H9 (cell line): ENCODE measurements at regions not wholly inside any gene's neighbourhood (a gene's known extent, or its start where the extent isn't known, plus 50 kb on each side); places are given as distances from the start of the nearest gene placed in this dataset.

Experiments
- DNase-seq: peaks from one replicate; pipeline ENCODE4 v3.0.0-alpha.2; 2017
- H2AFZ ChIP-seq: one replicate; pipeline ENCODE4 v1.6.1; 2013; ENCODE audit warnings: mild to moderate bottlenecking, low read length, control low read depth, moderate library complexity
- H2AK5ac ChIP-seq: 2 replicates; pipeline ENCODE4 v1.6.1; 2013; ENCODE audit warnings: low read length, control low read depth, mixed read lengths; ENCODE audit not compliant: insufficient read length
- H2BK120ac ChIP-seq: one replicate; pipeline ENCODE4 v1.6.1; 2013; ENCODE audit warnings: low read depth, mild to moderate bottlenecking, low read length, control low read depth, inconsistent platforms; ENCODE audit not compliant: poor library complexity, severe bottlenecking
- H2BK12ac ChIP-seq: 2 replicates; pipeline ENCODE4 v1.6.1; 2013; ENCODE audit warnings: low read length, control low read depth, mixed read lengths, low read depth; ENCODE audit not compliant: insufficient read length
- H2BK15ac ChIP-seq: 2 replicates; pipeline ENCODE4 v1.6.1; 2013; ENCODE audit warnings: low read depth, low read length, control low read depth
- H2BK20ac ChIP-seq: one replicate; pipeline ENCODE4 v1.6.1; 2013; ENCODE audit warnings: low read depth, mild to moderate bottlenecking, low read length, control low read depth, inconsistent platforms; ENCODE audit not compliant: poor library complexity, severe bottlenecking
- H2BK5ac ChIP-seq: 2 replicates; pipeline ENCODE4 v1.6.1; 2013; ENCODE audit warnings: low read length, control low read depth, mixed read lengths; ENCODE audit not compliant: insufficient read length
- H3K14ac ChIP-seq: 2 replicates; pipeline ENCODE4 v1.6.1; 2013; ENCODE audit warnings: low read length, control low read depth; ENCODE audit not compliant: insufficient read depth
- H3K18ac ChIP-seq: 2 replicates; pipeline ENCODE4 v1.6.1; 2013; ENCODE audit warnings: low read depth, mild to moderate bottlenecking, mixed read lengths, low read length, control low read depth; ENCODE audit not compliant: insufficient read length
- H3K23ac ChIP-seq: 2 replicates; pipeline ENCODE4 v1.6.1; 2013; ENCODE audit warnings: low read length, control low read depth, mixed read lengths, low read depth; ENCODE audit not compliant: insufficient read length
- H3K23me2 ChIP-seq: 2 replicates; pipeline ENCODE4 v1.6.1; 2013; ENCODE audit warnings: low read depth, mild to moderate bottlenecking, mixed read lengths, low read length, control low read depth; ENCODE audit not compliant: insufficient read length, poor library complexity, severe bottlenecking
- H3K27ac ChIP-seq: 2 replicates; pipeline ENCODE4 v1.5.1; 2013; ENCODE audit warnings: low read length, control low read depth, mixed read lengths, low read depth; ENCODE audit not compliant: insufficient read length
- H3K27me3 ChIP-seq: 2 replicates; pipeline ENCODE4 v1.6.1; 2013; ENCODE audit warnings: low read length, control low read depth, inconsistent platforms; ENCODE audit not compliant: insufficient read depth
- H3K4ac ChIP-seq: 2 replicates; pipeline ENCODE4 v1.6.1; 2013; ENCODE audit warnings: low read depth, mild to moderate bottlenecking, control low read depth, inconsistent platforms, low read length, moderate library complexity
- H3K4me1 ChIP-seq: 2 replicates; pipeline ENCODE4 v1.6.1; 2013; ENCODE audit warnings: low read length, control low read depth, inconsistent platforms; ENCODE audit not compliant: insufficient read depth
- H3K4me2 ChIP-seq: 2 replicates; pipeline ENCODE4 v1.6.1; 2013; ENCODE audit warnings: low read length, control low read depth, mixed read lengths; ENCODE audit not compliant: insufficient read length, insufficient read depth
- H3K56ac ChIP-seq: 2 replicates; pipeline ENCODE4 v1.6.1; 2013; ENCODE audit warnings: low read depth, mild to moderate bottlenecking, mixed read lengths, low read length, control low read depth; ENCODE audit not compliant: insufficient read length
- H3K79me1 ChIP-seq: 2 replicates; pipeline ENCODE4 v1.6.1; 2013; ENCODE audit warnings: low read depth, mild to moderate bottlenecking, moderate library complexity, low read length, control low read depth, inconsistent platforms; ENCODE audit not compliant: insufficient read depth, poor library complexity, severe bottlenecking
- H3K79me2 ChIP-seq: 2 replicates; pipeline ENCODE4 v1.6.1; 2013; ENCODE audit warnings: low read length, control low read depth, inconsistent platforms; ENCODE audit not compliant: insufficient read depth
- H3K9ac ChIP-seq: 2 replicates; pipeline ENCODE4 v1.6.1; 2013; ENCODE audit warnings: low read length, control low read depth, mixed read lengths; ENCODE audit not compliant: insufficient read length; ENCODE audit errors: extremely low read depth
- H3K9me3 ChIP-seq: one replicate; pipeline ENCODE4 v1.6.1; 2013; ENCODE audit warnings: low read depth, low read length, inconsistent platforms; ENCODE audit not compliant: control insufficient read depth
- H3T11ph ChIP-seq: one replicate; pipeline ENCODE4 v1.6.1; 2013; ENCODE audit warnings: mild to moderate bottlenecking, low read length, control low read depth, inconsistent platforms
- H4K20me1 ChIP-seq: one replicate; pipeline ENCODE4 v1.6.1; 2013; ENCODE audit not compliant: control insufficient read depth, insufficient read length, insufficient read depth
- H4K5ac ChIP-seq: 2 replicates; pipeline ENCODE4 v1.6.1; 2013; ENCODE audit warnings: low read depth, mild to moderate bottlenecking, mixed read lengths, low read length, control low read depth; ENCODE audit not compliant: insufficient read length
- H4K8ac ChIP-seq: replicated peaks from 2 replicates; pipeline ENCODE4 v1.6.1; 2013; ENCODE audit warnings: low read length, control low read depth, mixed read lengths, low read depth; ENCODE audit not compliant: insufficient read length
- H4K91ac ChIP-seq: 2 replicates; pipeline ENCODE4 v1.6.1; 2013; ENCODE audit warnings: low read depth, mild to moderate bottlenecking, moderate library complexity, mixed read lengths, low read length, control low read depth; ENCODE audit not compliant: insufficient read length
- H3K27ac Mint-ChIP-seq, 3 experiments: 2 replicates in 2 of 3; 3 replicates in 1 of 3; pipeline ENCODE4 v1.8.0; 2020 to 2021; ENCODE audit warnings: mixed read lengths in 3 of 3, mild to moderate bottlenecking in 1 of 3, moderate library complexity in 1 of 3
- H3K27me3 Mint-ChIP-seq: 2 replicates; pipeline ENCODE4 v1.8.0; 2021; ENCODE audit warnings: low read depth, mild to moderate bottlenecking, moderate library complexity, mixed read lengths
- H3K36me3 Mint-ChIP-seq, 3 experiments: 2 replicates in 2 of 3; 3 replicates in 1 of 3; pipeline ENCODE4 v1.8.0; 2020 to 2021; ENCODE audit warnings: low read depth in 3 of 3, mixed read lengths in 3 of 3; ENCODE audit not compliant: insufficient read depth in 1 of 3
- H3K4me1 Mint-ChIP-seq, 2 experiments: 2 replicates each; pipeline ENCODE4 v1.8.0; 2020; ENCODE audit warnings: mixed read lengths in 2 of 2
- H3K4me3 Mint-ChIP-seq, 2 experiments: 2 replicates in 1 of 2; 3 replicates in 1 of 2; pipeline ENCODE4 v1.8.0; 2020 to 2021; ENCODE audit warnings: mild to moderate bottlenecking in 2 of 2, mixed read lengths in 2 of 2, moderate library complexity in 1 of 2
- H3K9me3 Mint-ChIP-seq, 2 experiments: 2 replicates in 1 of 2; 3 replicates in 1 of 2; pipeline ENCODE4 v1.8.0; 2020; ENCODE audit warnings: mild to moderate bottlenecking in 2 of 2, mixed read lengths in 2 of 2, moderate library complexity in 1 of 2
- CTCF ChIP-seq: fragments of 200-600 bp; sonication (generic); conservative IDR thresholded peaks from 3 replicates; pipeline ENCODE4 v1.8.0; 2021; ENCODE audit warnings: antibody characterized with exemption, mild to moderate bottlenecking
- WGBS: extraction: QIAGEN DNeasy Blood & Tissue Kit; methylation state at CpG from one replicate; pipeline ENCODE4 v1.1.7; 2013; ENCODE audit warnings: missing lambda C conversion rate, low lambda C conversion rate, mixed read lengths; ENCODE audit not compliant: insufficient read length; ENCODE audit errors: extremely low coverage; 5-methylcytosine and 5-hydroxymethylcytosine counted together

GRCh38 chr2:193935114-193935513 is 1721.9 kb upstream of the SLC39A10 start:
- H3K27me3 Mint-ChIP-seq, result no peaks in the 10 kb centered on the region
- Histone ChIP-seq H2BK5ac (no peak overlapping the region), H3K4me1 (no peaks in the 10 kb centered on the region), H3K23me2 (no peaks in the 10 kb centered on the region), H2BK15ac (no peak overlapping the region), H3K18ac (no peak overlapping the region), H2BK12ac (no peak overlapping the region), H3K79me2 (no peaks in the 10 kb centered on the region), H3K27ac (no peak overlapping the region), H3K4me2 (no peak overlapping the region), H4K20me1 (no peaks in the 10 kb centered on the region), H3K23ac (no peak overlapping the region), H3K27me3 (no peaks in the 10 kb centered on the region), H3K9me3 (no peaks in the 10 kb centered on the region), H3K56ac (no peak overlapping the region), H4K8ac (no peak overlapping the region), H3T11ph (no peak overlapping the region), H3K14ac (no peak overlapping the region), H3K4ac (no peak overlapping the region), H2AFZ (no peak overlapping the region), H2BK120ac (no peak overlapping the region), H4K5ac (no peak overlapping the region), H2BK20ac (no peak overlapping the region), H3K79me1 (no peaks in the 10 kb centered on the region), H3K9ac (no peak overlapping the region), H2AK5ac (no peak overlapping the region), H4K91ac (no peak overlapping the region)
- peak; percentile 32 for DNase-seq
- WGBS, result no CpG with 5 or more reads among the region's 3 CpGs
- H3K4me1 Mint-ChIP-seq, result no peaks in the 10 kb centered on the region
- no peak overlapping the region for H3K4me3 Mint-ChIP-seq
- H3K9me3 Mint-ChIP-seq, result no peaks in the 10 kb centered on the region
- H3K27ac Mint-ChIP-seq, result no peak overlapping the region
- H3K36me3 Mint-ChIP-seq, result no peaks in the 10 kb centered on the region
- peak; percentile 41; the same call in 1 of the 3 replicates for TF ChIP-seq CTCF
